HCEC 1CT (cell line): ENCODE measurements at regions not wholly inside any gene's neighbourhood (a gene's known extent, or its start where the extent isn't known, plus 50 kb on each side); places are given as distances from the start of the nearest gene placed in this dataset.

Experiments used
- DNase-seq: peaks from one replicate; pipeline ENCODE4 v3.0.0-alpha.2; 2017

- DNase-seq = no peak
Observed at GRCh38 chr20:57938158-57939108, 228.6 kb upstream of the PMEPA1 start.

- DNase-seq = no peak
Observed at GRCh38 chr20:57936636-57937385, 227.0 kb upstream of the PMEPA1 start.

GRCh38 chr20:57934913-57935312, 225.1 kb upstream of the PMEPA1 start:
- DNase-seq = no peak

GRCh38 chr20:57934007-57934805, 224.4 kb upstream of the PMEPA1 start:
- no peak for DNase-seq

GRCh38 chr20:57932227-57932864, 222.5 kb upstream of the PMEPA1 start:
- DNase-seq = no peak

- DNase-seq = no peak
Observed at GRCh38 chr20:57930351-57930750, 220.5 kb upstream of the PMEPA1 start.

GRCh38 chr20:57928181-57928967, 218.6 kb upstream of the PMEPA1 start:
- DNase-seq = no peak

GRCh38 chr20:57927376-57927775, 217.6 kb upstream of the PMEPA1 start:
- no peak for DNase-seq

- no peak for DNase-seq
Observed at GRCh38 chr20:57922706-57923105, 212.9 kb upstream of the PMEPA1 start.

GRCh38 chr20:57922083-57922482, 212.3 kb upstream of the PMEPA1 start:
- DNase-seq = no peak

- DNase-seq = no peak
Observed at GRCh38 chr20:57921676-57922075, 211.9 kb upstream of the PMEPA1 start.

GRCh38 chr20:57920971-57921370, 211.2 kb upstream of the PMEPA1 start:
- no peak for DNase-seq

- no peak for DNase-seq
Observed at GRCh38 chr20:57919049-57919448, 209.2 kb upstream of the PMEPA1 start.

GRCh38 chr20:57918551-57918950, 208.7 kb upstream of the PMEPA1 start:
- DNase-seq = no peak

GRCh38 chr20:57914205-57914604, 204.4 kb upstream of the PMEPA1 start:
- no peak for DNase-seq

- no peak for DNase-seq
Observed at GRCh38 chr20:57913156-57913930, 203.5 kb upstream of the PMEPA1 start.

- no peak for DNase-seq
Observed at GRCh38 chr20:57912227-57912582, 202.4 kb upstream of the PMEPA1 start.

GRCh38 chr20:57911512-57912226, 201.9 kb upstream of the PMEPA1 start:
- DNase-seq = no peak

GRCh38 chr20:57910716-57911115, 200.9 kb upstream of the PMEPA1 start:
- no peak for DNase-seq

- DNase-seq = no peak
Observed at GRCh38 chr20:57909763-57910331, 200.0 kb upstream of the PMEPA1 start.
